ENCODE measurements at regions not wholly inside any gene's neighbourhood (a gene's known extent, or its start where the extent isn't known, plus 50 kb on each side); places are given as distances from the start of the nearest gene placed in this dataset.

GRCh38 chr6:105896821-105897095 lies 189.4 kb upstream of the PRDM1 start:
- H4K20me1 ChIP-seq (ENCODE audit: insufficient read depth): no peaks in the 10 kb centered on the region
- no peak overlapping the region for H3K9ac ChIP-seq
- no peak overlapping the region for H3K27ac ChIP-seq (ENCODE audit: low read depth in 2 of 2, low read length in 1 of 2)
- no peak for DNase-seq
- no peak overlapping the region for H2AFZ ChIP-seq (ENCODE audit: low read depth)
- H3K4me3 ChIP-seq (ENCODE audit: low read depth in 2 of 2, low read length in 1 of 2): no peak overlapping the region
- H3K9me2 ChIP-seq: no peaks in the 10 kb centered on the region
- peaks cover 5% of the 10 kb centered on the region for H3F3A ChIP-seq (replicated peaks; ENCODE audit: insufficient read depth)
- ChIA-PET CTCF (no interaction called here), POLR2A (no interaction called here)
- no peaks in the 10 kb centered on the region for H3K79me2 ChIP-seq (ENCODE audit: insufficient read depth)
- H3K27me3 ChIP-seq (ENCODE audit: insufficient read depth): no peaks in the 10 kb centered on the region
- no peaks in the 10 kb centered on the region for H3K36me3 ChIP-seq (replicated peaks in 1 of 2; ENCODE audit: control insufficient read depth in 1 of 2, insufficient read depth in 2 of 2, low read length in 1 of 2)
- 23% methylated on average over 3 of the region's 3 CpGs for WGBS (ENCODE audit: low lambda C conversion rate)
- TF ChIP-seq SIN3A (IDR thresholded peaks at IDR 0.05; ENCODE audit: borderline replicate concordance, low read depth, low read length) (no peak), FOXM1 (IDR thresholded peaks at IDR 0.05; ENCODE audit: low read depth) (no peak), MAX (IDR thresholded peaks at IDR 0.05; ENCODE audit: low read depth) (no peak), GATA2 (CRISPR knock-in tag; IDR thresholded peaks at IDR 0.05) (no peak), RAD21 (IDR thresholded peaks at IDR 0.05; ENCODE audit: low read length) (no peak), USF2 (IDR thresholded peaks at IDR 0.05; ENCODE audit: borderline replicate concordance, low read depth, low read length) (no peak), TCF12 (IDR thresholded peaks at IDR 0.05) (no peak), ZBTB33 (IDR thresholded peaks at IDR 0.05; ENCODE audit: borderline replicate concordance, low read depth) (no peak), EP300 (IDR thresholded peaks at IDR 0.05; ENCODE audit: borderline replicate concordance in 1 of 2, low read depth in 1 of 2, low read length in 1 of 2) (no peak), USF1 (IDR thresholded peaks at IDR 0.05; ENCODE audit: borderline replicate concordance, low read depth) (no peak), FOSL2 (IDR thresholded peaks at IDR 0.05; ENCODE audit: borderline replicate concordance, low read depth) (no peak), ELF1 (IDR thresholded peaks at IDR 0.05) (no peak), JUND (IDR thresholded peaks at IDR 0.05) (no peak), FOXJ3 (CRISPR knock-in tag; IDR thresholded peaks at IDR 0.05) (no peak), NRF1 (IDR thresholded peaks at IDR 0.05; ENCODE audit: low read depth, low read length) (no peak), NFIC (IDR thresholded peaks at IDR 0.05; ENCODE audit: borderline replicate concordance) (no peak)
- peaks cover 0 to 6% of the 10 kb centered on the region in 2 experiments; a peak in 1 of 4 replicates for H3K4me1 ChIP-seq (ENCODE audit: control insufficient read depth in 1 of 2, insufficient read depth in 2 of 2, low read depth in 1 of 2, low read length in 1 of 2)
- no peaks in the 10 kb centered on the region for H3K9me3 ChIP-seq
- no peak overlapping the region for H3K4me2 ChIP-seq
